WTC11 (cell line): ENCODE measurements at regions not wholly inside any gene's neighbourhood (a gene's known extent, or its start where the extent isn't known, plus 50 kb on each side); places are given as distances from the start of the nearest gene placed in this dataset.

Experiments used
- ATAC-seq: fragments of 200-7000 bp; cut with Tn5 transposase; 2 replicates; pipeline ENCODE4 v1.10.0; 2021; ENCODE audit warnings: mild to moderate bottlenecking, moderate library complexity
- CTCF ChIA-PET: fragments of 300-600 bp; sonication (Branson Sonifier 250); formaldehyde crosslinking; loops from one replicate; lab custom pipeline; 2021; ENCODE audit warnings: antibody characterized with exemption; lab: Charles Lee
- POLR2A ChIA-PET: fragments of 350-600 bp; sonication (Branson Sonifier 250); formaldehyde crosslinking; loops from one replicate; lab custom pipeline; 2021; ENCODE audit warnings: antibody characterized with exemption; lab: Charles Lee
- DNase-seq: peaks from one replicate; pipeline ENCODE4 v3.0.0; 2021; ENCODE audit warnings: low spot score
- H3K27ac Mint-ChIP-seq: 2 replicates; pipeline ENCODE4 v1.8.0; 2021; ENCODE audit warnings: mixed read lengths
- H3K27me3 Mint-ChIP-seq: 2 replicates; pipeline ENCODE4 v1.8.0; 2021; ENCODE audit warnings: low read depth, mild to moderate bottlenecking, moderate library complexity, mixed read lengths
- H3K36me3 Mint-ChIP-seq: 2 replicates; pipeline ENCODE4 v1.8.0; 2021; ENCODE audit warnings: mixed read lengths
- H3K4me1 Mint-ChIP-seq: 2 replicates; pipeline ENCODE4 v1.8.0; 2022; ENCODE audit warnings: mixed read lengths
- H3K4me3 Mint-ChIP-seq: 2 replicates; pipeline ENCODE4 v1.8.0; 2021; ENCODE audit warnings: mild to moderate bottlenecking, moderate library complexity, mixed read lengths
- H3K9me3 Mint-ChIP-seq: 2 replicates; pipeline ENCODE4 v1.8.0; 2021; ENCODE audit warnings: mixed read lengths
- ESRRA ChIP-seq: sonication (generic); formaldehyde crosslinking; IDR thresholded peaks from 2 replicates; pipeline ENCODE4 v1.8.1; 2022; ENCODE audit warnings: mild to moderate bottlenecking, missing genetic modification reagents, borderline replicate concordance
- FOXP1 ChIP-seq: sonication (generic); formaldehyde crosslinking; IDR thresholded peaks from 2 replicates; pipeline ENCODE4 v1.8.0; 2022; ENCODE audit warnings: missing genetic modification reagents, mild to moderate bottlenecking, moderate library complexity, borderline replicate concordance
- MXD4 ChIP-seq: fragments of 250-450 bp; sonication (Bioruptor Pico); IDR thresholded peaks from 2 replicates; pipeline ENCODE4 v1.8.0; 2021; ENCODE audit warnings: mild to moderate bottlenecking, moderate library complexity, borderline replicate concordance
- NFE2L1 ChIP-seq: sonication (generic); formaldehyde crosslinking; IDR thresholded peaks from 2 replicates; pipeline ENCODE4 v1.8.1; 2023; ENCODE audit warnings: missing genetic modification reagents
- NFYB ChIP-seq: sonication (generic); formaldehyde crosslinking; conservative IDR thresholded peaks from 2 replicates; pipeline ENCODE4 v1.8.0; 2022; ENCODE audit warnings: low read depth, missing genetic modification reagents
- RELA ChIP-seq: sonication (generic); formaldehyde crosslinking; IDR thresholded peaks from 2 replicates; pipeline ENCODE4 v1.8.1; 2022; ENCODE audit warnings: missing genetic modification reagents, mild to moderate bottlenecking, borderline replicate concordance
- SOX15 ChIP-seq: fragments of 250-450 bp; sonication (Bioruptor Pico); IDR thresholded peaks from 2 replicates; pipeline ENCODE4 v1.9.0; 2021; ENCODE audit warnings: mild to moderate bottlenecking
- ZBTB21 ChIP-seq: sonication (generic); formaldehyde crosslinking; IDR thresholded peaks from 2 replicates; pipeline ENCODE4 v1.8.1; 2023; ENCODE audit warnings: mild to moderate bottlenecking, missing genetic modification reagents, borderline replicate concordance
- ZNF121 ChIP-seq: sonication (generic); formaldehyde crosslinking; IDR thresholded peaks from 2 replicates; pipeline ENCODE4 v1.8.0; 2023; ENCODE audit warnings: missing genetic modification reagents
- ZNF416 ChIP-seq: fragments of 250-450 bp; sonication (Bioruptor Pico); IDR thresholded peaks from 2 replicates; pipeline ENCODE4 v1.9.0; 2021; ENCODE audit warnings: mild to moderate bottlenecking, inconsistent platforms
- ZNF671 ChIP-seq: fragments of 250-450 bp; sonication (Bioruptor Pico); IDR thresholded peaks from 2 replicates; pipeline ENCODE4 v1.8.0; 2021; ENCODE audit warnings: mild to moderate bottlenecking
- TF ChIP-seq, protein P1 (sequence below): sonication (generic); formaldehyde crosslinking; IDR thresholded peaks from 2 replicates; pipeline ENCODE4 v1.8.1; 2023; ENCODE audit warnings: mild to moderate bottlenecking, missing genetic modification reagents
- TF ChIP-seq, protein P2 (sequence below): sonication (generic); formaldehyde crosslinking; IDR thresholded peaks from 2 replicates; pipeline ENCODE4 v1.8.1; 2023; ENCODE audit warnings: mild to moderate bottlenecking, missing genetic modification reagents, moderate library complexity
- TF ChIP-seq, protein P3 (sequence below): sonication (generic); formaldehyde crosslinking; conservative IDR thresholded peaks from 2 replicates; pipeline ENCODE4 v1.8.1; 2023; ENCODE audit warnings: mild to moderate bottlenecking, low read depth, missing genetic modification reagents, moderate library complexity
- TF ChIP-seq, protein P4 (sequence below): sonication (generic); formaldehyde crosslinking; IDR thresholded peaks from 2 replicates; pipeline ENCODE4 v1.8.0; 2023; ENCODE audit warnings: mild to moderate bottlenecking, missing genetic modification reagents

DNA sequence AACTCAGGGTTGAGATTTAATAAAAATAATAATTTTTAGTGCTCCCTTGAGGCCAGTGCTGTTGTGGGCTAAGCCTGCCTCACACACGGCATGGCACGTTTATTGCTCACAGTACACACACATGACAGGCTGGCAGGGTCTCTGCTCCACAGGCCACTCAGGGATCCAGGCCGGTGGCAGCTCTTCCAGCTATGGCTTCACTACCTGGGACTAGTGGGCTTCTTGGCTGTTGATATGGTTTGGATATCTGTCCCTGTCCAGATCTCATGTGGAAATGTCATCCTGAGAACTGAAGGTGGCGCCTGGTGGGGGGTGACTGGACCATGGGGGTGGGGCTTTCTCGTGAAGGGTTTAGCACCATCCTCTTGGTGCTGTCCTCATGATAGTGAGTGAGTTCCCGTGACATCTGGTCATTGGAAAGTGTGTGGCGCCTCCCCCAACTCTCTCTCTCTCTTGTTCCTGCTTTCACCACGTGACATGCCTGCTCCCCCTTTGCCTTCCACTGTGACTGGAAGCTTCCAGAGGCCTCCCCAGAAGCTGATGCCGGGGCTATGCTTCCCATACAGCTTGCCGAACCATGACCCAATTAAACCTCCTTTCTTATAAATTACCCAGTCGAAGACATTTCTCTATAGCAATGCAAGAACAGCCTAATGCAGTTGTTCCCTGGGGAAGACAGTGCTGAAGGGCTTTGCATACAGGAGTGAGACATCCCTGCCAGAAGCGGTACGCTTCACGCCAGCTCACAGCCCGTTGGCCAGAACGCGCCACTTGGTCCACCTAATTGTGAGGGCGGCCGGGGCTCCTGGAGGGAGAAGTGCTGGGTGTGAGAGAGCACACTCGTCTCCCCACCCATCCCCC is 226.9 kb upstream of the C1orf174 start:
- Mint-ChIP-seq H3K36me3 (peaks cover 71% of the 10 kb centered on the region), H3K27ac (no peak overlapping the region), H3K4me1 (no peaks in the 10 kb centered on the region), H3K4me3 (no peak overlapping the region), H3K27me3 (peaks cover 16% of the 10 kb centered on the region), H3K9me3 (peaks cover 64% of the 10 kb centered on the region)
- ChIA-PET CTCF (no interaction called here), POLR2A (no interaction called here)
- ATAC-seq: no peak
- no peak for TF ChIP-seq NFE2L1
- TF ChIP-seq NFYB (CRISPR knock-in tag): no peak
- TF ChIP-seq ZNF671 (CRISPR knock-in tag): no peak
- no peak for TF ChIP-seq ESRRA
- TF ChIP-seq SOX15 (CRISPR knock-in tag): no peak
- TF ChIP-seq, protein P1, sequence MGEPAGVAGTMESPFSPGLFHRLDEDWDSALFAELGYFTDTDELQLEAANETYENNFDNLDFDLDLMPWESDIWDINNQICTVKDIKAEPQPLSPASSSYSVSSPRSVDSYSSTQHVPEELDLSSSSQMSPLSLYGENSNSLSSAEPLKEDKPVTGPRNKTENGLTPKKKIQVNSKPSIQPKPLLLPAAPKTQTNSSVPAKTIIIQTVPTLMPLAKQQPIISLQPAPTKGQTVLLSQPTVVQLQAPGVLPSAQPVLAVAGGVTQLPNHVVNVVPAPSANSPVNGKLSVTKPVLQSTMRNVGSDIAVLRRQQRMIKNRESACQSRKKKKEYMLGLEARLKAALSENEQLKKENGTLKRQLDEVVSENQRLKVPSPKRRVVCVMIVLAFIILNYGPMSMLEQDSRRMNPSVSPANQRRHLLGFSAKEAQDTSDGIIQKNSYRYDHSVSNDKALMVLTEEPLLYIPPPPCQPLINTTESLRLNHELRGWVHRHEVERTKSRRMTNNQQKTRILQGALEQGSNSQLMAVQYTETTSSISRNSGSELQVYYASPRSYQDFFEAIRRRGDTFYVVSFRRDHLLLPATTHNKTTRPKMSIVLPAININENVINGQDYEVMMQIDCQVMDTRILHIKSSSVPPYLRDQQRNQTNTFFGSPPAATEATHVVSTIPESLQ (CRISPR knock-in tag): no peak
- TF ChIP-seq MXD4: no peak
- TF ChIP-seq, protein P2, sequence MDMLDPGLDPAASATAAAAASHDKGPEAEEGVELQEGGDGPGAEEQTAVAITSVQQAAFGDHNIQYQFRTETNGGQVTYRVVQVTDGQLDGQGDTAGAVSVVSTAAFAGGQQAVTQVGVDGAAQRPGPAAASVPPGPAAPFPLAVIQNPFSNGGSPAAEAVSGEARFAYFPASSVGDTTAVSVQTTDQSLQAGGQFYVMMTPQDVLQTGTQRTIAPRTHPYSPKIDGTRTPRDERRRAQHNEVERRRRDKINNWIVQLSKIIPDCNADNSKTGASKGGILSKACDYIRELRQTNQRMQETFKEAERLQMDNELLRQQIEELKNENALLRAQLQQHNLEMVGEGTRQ (CRISPR knock-in tag): no peak
- no peak for TF ChIP-seq FOXP1 (CRISPR knock-in tag)
- TF ChIP-seq, protein P3, sequence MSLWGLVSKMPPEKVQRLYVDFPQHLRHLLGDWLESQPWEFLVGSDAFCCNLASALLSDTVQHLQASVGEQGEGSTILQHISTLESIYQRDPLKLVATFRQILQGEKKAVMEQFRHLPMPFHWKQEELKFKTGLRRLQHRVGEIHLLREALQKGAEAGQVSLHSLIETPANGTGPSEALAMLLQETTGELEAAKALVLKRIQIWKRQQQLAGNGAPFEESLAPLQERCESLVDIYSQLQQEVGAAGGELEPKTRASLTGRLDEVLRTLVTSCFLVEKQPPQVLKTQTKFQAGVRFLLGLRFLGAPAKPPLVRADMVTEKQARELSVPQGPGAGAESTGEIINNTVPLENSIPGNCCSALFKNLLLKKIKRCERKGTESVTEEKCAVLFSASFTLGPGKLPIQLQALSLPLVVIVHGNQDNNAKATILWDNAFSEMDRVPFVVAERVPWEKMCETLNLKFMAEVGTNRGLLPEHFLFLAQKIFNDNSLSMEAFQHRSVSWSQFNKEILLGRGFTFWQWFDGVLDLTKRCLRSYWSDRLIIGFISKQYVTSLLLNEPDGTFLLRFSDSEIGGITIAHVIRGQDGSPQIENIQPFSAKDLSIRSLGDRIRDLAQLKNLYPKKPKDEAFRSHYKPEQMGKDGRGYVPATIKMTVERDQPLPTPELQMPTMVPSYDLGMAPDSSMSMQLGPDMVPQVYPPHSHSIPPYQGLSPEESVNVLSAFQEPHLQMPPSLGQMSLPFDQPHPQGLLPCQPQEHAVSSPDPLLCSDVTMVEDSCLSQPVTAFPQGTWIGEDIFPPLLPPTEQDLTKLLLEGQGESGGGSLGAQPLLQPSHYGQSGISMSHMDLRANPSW (CRISPR knock-in tag): no peak
- DNase-seq: no peak

DNA sequence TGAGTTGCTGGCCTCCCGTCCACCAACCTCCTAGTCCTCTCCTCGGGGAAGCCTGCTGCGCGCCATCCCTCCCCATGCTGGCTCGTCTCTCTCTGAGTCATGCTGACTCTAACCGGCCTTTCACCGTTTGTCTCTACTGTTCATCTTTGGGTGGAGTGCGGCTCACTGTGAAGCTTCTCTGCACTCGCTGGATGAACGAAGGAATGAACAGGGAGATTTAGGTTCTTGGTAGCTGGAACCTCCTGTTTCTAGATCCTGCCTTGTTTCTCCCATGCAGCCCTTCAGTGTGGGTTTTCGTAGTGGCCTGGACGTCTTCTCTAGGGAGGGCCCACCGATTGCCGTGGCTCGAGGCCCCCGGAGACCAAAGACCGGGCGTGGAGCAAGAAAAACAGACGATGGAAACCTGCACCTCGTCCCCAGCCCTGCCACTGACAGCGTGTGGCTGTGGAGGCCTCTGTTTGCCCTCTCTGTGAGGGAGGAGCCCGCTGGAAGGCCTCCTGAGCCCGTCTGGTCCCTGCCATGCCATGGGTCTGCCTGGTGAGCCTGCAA is 227.6 kb upstream of the C1orf174 start:
- POLR2A ChIA-PET: no interaction called here
- Mint-ChIP-seq H3K27me3 (peaks cover 16% of the 10 kb centered on the region), H3K4me1 (no peaks in the 10 kb centered on the region), H3K27ac (no peak overlapping the region), H3K9me3 (peaks cover 69% of the 10 kb centered on the region), H3K4me3 (no peak overlapping the region), H3K36me3 (peaks cover 73% of the 10 kb centered on the region)
- DNase-seq (no peak), ATAC-seq (no peak)
- CTCF ChIA-PET: no interaction called here
- no peak for TF ChIP-seq ZBTB21 (CRISPR knock-in tag)
- no peak for TF ChIP-seq RELA (CRISPR knock-in tag)
- TF ChIP-seq ZNF121: no peak
- TF ChIP-seq ZNF416 (CRISPR knock-in tag): no peak
- TF ChIP-seq, protein P4, sequence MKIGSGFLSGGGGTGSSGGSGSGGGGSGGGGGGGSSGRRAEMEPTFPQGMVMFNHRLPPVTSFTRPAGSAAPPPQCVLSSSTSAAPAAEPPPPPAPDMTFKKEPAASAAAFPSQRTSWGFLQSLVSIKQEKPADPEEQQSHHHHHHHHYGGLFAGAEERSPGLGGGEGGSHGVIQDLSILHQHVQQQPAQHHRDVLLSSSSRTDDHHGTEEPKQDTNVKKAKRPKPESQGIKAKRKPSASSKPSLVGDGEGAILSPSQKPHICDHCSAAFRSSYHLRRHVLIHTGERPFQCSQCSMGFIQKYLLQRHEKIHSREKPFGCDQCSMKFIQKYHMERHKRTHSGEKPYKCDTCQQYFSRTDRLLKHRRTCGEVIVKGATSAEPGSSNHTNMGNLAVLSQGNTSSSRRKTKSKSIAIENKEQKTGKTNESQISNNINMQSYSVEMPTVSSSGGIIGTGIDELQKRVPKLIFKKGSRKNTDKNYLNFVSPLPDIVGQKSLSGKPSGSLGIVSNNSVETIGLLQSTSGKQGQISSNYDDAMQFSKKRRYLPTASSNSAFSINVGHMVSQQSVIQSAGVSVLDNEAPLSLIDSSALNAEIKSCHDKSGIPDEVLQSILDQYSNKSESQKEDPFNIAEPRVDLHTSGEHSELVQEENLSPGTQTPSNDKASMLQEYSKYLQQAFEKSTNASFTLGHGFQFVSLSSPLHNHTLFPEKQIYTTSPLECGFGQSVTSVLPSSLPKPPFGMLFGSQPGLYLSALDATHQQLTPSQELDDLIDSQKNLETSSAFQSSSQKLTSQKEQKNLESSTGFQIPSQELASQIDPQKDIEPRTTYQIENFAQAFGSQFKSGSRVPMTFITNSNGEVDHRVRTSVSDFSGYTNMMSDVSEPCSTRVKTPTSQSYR (CRISPR knock-in tag): no peak
